Stomach (tissue), 8 donors: ENCODE measurements at regions not wholly inside any gene's neighbourhood (a gene's known extent, or its start where the extent isn't known, plus 50 kb on each side); places are given as distances from the start of the nearest gene placed in this dataset.

Experiments
- DNase-seq, 2 donors: peaks; one replicate each; pipeline versions ENCODE4 v3.0.0 to v3.0.0-alpha.2; 2013 to 2019
- H3K27ac ChIP-seq, 5 donors: fragments of 200-600 bp in 4 of 5; sonication (generic) in 4 of 5; one replicate each; pipeline ENCODE4 v1.5.1; 2013 to 2019; ENCODE audit warnings: mild to moderate bottlenecking in 1 of 5, moderate library complexity in 1 of 5
- H3K27me3 ChIP-seq, 3 donors: fragments of 200-600 bp; sonication (generic); one replicate each; pipeline ENCODE4 v1.5.1; 2017 to 2019; ENCODE audit warnings: mixed run types in 1 of 3
- H3K36me3 ChIP-seq, 4 donors: fragments of 200-600 bp; sonication (generic); 1 replicate in 3 of 4; 2 replicates in 1 of 4; pipeline ENCODE4 v1.5.1; 2016 to 2019
- H3K4me1 ChIP-seq, 4 donors: fragments of 200-600 bp; sonication (generic); one replicate each; pipeline ENCODE4 v1.5.1; 2016 to 2019
- H3K4me3 ChIP-seq, 4 donors: fragments of 200-600 bp; sonication (generic) in 3 of 4; one replicate each; pipeline ENCODE4 v1.5.1; 2016 to 2019; ENCODE audit warnings: mild to moderate bottlenecking in 1 of 4
- H3K9me3 ChIP-seq, 4 donors: fragments of 200-600 bp; sonication (generic); one replicate each; pipeline ENCODE4 v1.5.1; 2016 to 2019
- EP300 ChIP-seq: sonication (generic); formaldehyde crosslinking; IDR thresholded peaks from one replicate; pipeline ENCODE4 v1.6.1; 2017; ENCODE audit warnings: antibody characterized with exemption
- POLR2A ChIP-seq, 4 donors: fragments of 450-650 bp; IDR thresholded peaks; one replicate each; pipeline ENCODE4 v1.6.1; 2016; ENCODE audit warnings: antibody characterized with exemption in 4 of 4, control low read depth in 2 of 4, mild to moderate bottlenecking in 1 of 4, moderate library complexity in 1 of 4
- POLR2AphosphoS5 ChIP-seq, 3 donors: sonication (generic); formaldehyde crosslinking; IDR thresholded peaks; one replicate each; pipeline ENCODE4 v1.6.1; 2016; ENCODE audit warnings: antibody characterized with exemption in 3 of 3
- WGBS, 5 donors: extraction: QIAGEN DNeasy Blood & Tissue Kit in 3 of 5; methylation state at CpG; one replicate each; pipeline versions ENCODE4 v1.1.5 to v1.1.7; 2013 to 2018; 5-methylcytosine and 5-hydroxymethylcytosine counted together
- intact Hi-C: fragments of 100-400 bp; cut with DNase I; formaldehyde crosslinking; loops from one replicate; pipeline ENCODE4 v1.15.1; 2023; ENCODE audit warnings: low total_unique reads
- TF ChIP-seq, protein P1 (sequence below), 7 experiments: fragments of 450-650 bp in 4 of 7; fragments of 200-600 bp in 3 of 7; sonication (generic) in 3 of 7; IDR thresholded peaks; one replicate each; pipeline ENCODE4 v1.5.1; 2016 to 2019; ENCODE audit warnings: antibody characterized with exemption in 7 of 7, control low read depth in 2 of 7, mild to moderate bottlenecking in 1 of 7
- donor health status: healthy with polysubstance abuse.
- donor health status: Bipolar disorder and iron deficiency.
- donor health status: healthy.

GRCh38 chr1:147811273-147811672 is 50.9 kb upstream of the GJA5 start:
- H3K36me3 ChIP-seq = no peaks in the 10 kb centered on the region
- no peaks in the 10 kb centered on the region for H3K4me1 ChIP-seq
- H3K27me3 ChIP-seq = peaks cover 0 to 5% (median 0%) of the 10 kb centered on the region in 3 donors
- no peak overlapping the region for H3K27ac ChIP-seq
- no peak overlapping the region for H3K4me3 ChIP-seq
- H3K9me3 ChIP-seq = no peaks in the 10 kb centered on the region
- WGBS, 5 donors = 70 to 88% (median 79%) methylated on average over 5 of the region's 5 CpGs
- intact Hi-C loops = no loop called here
- TF ChIP-seq EP300 (no peak), POLR2AphosphoS5 (IDR thresholded peaks at IDR 0.05) (no peak), POLR2A (IDR thresholded peaks at IDR 0.05) (no peak)
- TF ChIP-seq, protein P1, sequence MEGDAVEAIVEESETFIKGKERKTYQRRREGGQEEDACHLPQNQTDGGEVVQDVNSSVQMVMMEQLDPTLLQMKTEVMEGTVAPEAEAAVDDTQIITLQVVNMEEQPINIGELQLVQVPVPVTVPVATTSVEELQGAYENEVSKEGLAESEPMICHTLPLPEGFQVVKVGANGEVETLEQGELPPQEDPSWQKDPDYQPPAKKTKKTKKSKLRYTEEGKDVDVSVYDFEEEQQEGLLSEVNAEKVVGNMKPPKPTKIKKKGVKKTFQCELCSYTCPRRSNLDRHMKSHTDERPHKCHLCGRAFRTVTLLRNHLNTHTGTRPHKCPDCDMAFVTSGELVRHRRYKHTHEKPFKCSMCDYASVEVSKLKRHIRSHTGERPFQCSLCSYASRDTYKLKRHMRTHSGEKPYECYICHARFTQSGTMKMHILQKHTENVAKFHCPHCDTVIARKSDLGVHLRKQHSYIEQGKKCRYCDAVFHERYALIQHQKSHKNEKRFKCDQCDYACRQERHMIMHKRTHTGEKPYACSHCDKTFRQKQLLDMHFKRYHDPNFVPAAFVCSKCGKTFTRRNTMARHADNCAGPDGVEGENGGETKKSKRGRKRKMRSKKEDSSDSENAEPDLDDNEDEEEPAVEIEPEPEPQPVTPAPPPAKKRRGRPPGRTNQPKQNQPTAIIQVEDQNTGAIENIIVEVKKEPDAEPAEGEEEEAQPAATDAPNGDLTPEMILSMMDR (IDR thresholded peaks at IDR 0.05) = no peak
- DNase-seq = no peak

DNA sequence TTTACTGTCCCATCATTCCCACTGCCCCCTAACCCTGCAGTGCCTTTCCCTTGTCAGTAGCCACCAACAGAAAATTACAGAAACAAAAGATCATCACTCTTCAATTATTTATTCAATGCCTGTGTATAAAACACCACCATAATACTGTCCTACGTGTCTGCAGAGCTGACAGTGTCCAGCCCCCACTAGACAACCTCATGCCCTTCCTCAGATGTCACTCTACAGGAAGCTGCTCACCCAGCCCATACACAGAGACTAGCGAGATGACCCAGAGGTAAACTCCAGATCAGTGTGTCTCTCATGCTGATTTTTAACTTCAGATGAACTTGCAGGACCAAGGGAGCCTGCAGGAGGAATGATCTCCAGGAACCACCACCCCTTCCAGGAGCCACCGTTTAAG is 51.3 kb upstream of the GJA5 start:
- no peaks in the 10 kb centered on the region for H3K4me1 ChIP-seq
- WGBS, 5 donors = 45 to 68% (median 65%) methylated on average over 3 of the region's 3 CpGs

DNA sequence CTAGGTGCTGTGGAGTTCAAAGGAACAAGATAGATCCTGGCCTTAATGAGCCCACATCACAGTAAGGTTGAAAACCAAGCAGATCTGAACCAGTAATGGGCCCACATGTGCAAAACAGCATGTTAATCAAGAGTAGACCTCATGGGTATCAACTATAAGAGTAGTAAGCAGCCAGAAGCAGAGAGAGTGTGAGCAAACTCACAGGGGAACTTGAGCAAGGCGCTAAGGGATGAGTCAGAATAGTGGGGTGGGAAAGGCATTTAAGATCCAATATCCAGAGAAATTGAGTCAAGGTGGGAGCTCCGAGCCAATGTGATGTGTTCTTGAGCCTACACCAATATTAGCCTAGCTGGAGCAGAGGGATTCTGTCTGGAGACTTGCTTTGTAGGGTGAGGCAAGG is 52.4 kb upstream of the GJA5 start:
- no peak for DNase-seq
- H3K36me3 ChIP-seq = no peaks in the 10 kb centered on the region
- no peaks in the 10 kb centered on the region for H3K9me3 ChIP-seq
- no peak overlapping the region for H3K4me3 ChIP-seq
- intact Hi-C loops = no loop called here
- H3K4me1 ChIP-seq = no peaks in the 10 kb centered on the region
- peaks cover 0 to 5% (median 0%) of the 10 kb centered on the region in 3 donors for H3K27me3 ChIP-seq
- no peak overlapping the region for H3K27ac ChIP-seq
- 68 to 91% (median 79%) methylated on average over 2 of the region's 2 CpGs for WGBS, 5 donors
- TF ChIP-seq POLR2AphosphoS5 (IDR thresholded peaks at IDR 0.05) = no peak

More for the DNA sequence above, 51.3 kb upstream of the GJA5 start:
- H3K4me3 ChIP-seq = no peak overlapping the region
- TF ChIP-seq, protein P1 (IDR thresholded peaks at IDR 0.05) = no peak
- TF ChIP-seq POLR2A (IDR thresholded peaks at IDR 0.05) (no peak), POLR2AphosphoS5 (IDR thresholded peaks at IDR 0.05) (no peak), EP300 (no peak)
- no peak for DNase-seq
- intact Hi-C loops = no loop called here
- H3K9me3 ChIP-seq = no peaks in the 10 kb centered on the region
- H3K27me3 ChIP-seq = peaks cover 0 to 5% (median 0%) of the 10 kb centered on the region in 3 donors
- no peaks in the 10 kb centered on the region for H3K36me3 ChIP-seq
- no peak overlapping the region for H3K27ac ChIP-seq

- intact Hi-C loops = no loop called here
- TF ChIP-seq POLR2AphosphoS5 (IDR thresholded peaks at IDR 0.05) = no peak
- TF ChIP-seq, protein P1 (IDR thresholded peaks at IDR 0.05) = no peak
- TF ChIP-seq EP300 = no peak
- no peak for TF ChIP-seq POLR2A (IDR thresholded peaks at IDR 0.05)
Observed at GRCh38 chr1:147815503-147815902, 55.1 kb upstream of the GJA5 start.

GRCh38 chr1:147820761-147821297 is 60.4 kb upstream of the GJA5 start:
- no peak overlapping the region for H3K27ac ChIP-seq
- TF ChIP-seq POLR2A (IDR thresholded peaks at IDR 0.05) = no peak
- TF ChIP-seq POLR2AphosphoS5 (IDR thresholded peaks at IDR 0.05) = no peak
- TF ChIP-seq EP300 = no peak
- TF ChIP-seq, protein P1 (IDR thresholded peaks at IDR 0.05) = no peak

More at GRCh38 chr1:147815503-147815902, 55.1 kb upstream of the GJA5 start:
- Histone ChIP-seq H3K4me3 (no peak overlapping the region), H3K27ac (no peak overlapping the region), H3K27me3 (peaks cover 0 to 5% (median 0%) of the 10 kb centered on the region in 3 donors), H3K9me3 (no peaks in the 10 kb centered on the region), H3K36me3 (no peaks in the 10 kb centered on the region), H3K4me1 (no peaks in the 10 kb centered on the region)
- 80 to 100% (median 84%) methylated on average over 2 of the region's 2 CpGs for WGBS, 5 donors
- no peak for DNase-seq

More at GRCh38 chr1:147820761-147821297, 60.4 kb upstream of the GJA5 start:
- intact Hi-C loops = no loop called here
- no peaks in the 10 kb centered on the region for H3K27me3 ChIP-seq
- H3K36me3 ChIP-seq = no peaks in the 10 kb centered on the region
- H3K9me3 ChIP-seq = no peaks in the 10 kb centered on the region
- no peak for DNase-seq
- H3K4me1 ChIP-seq = no peaks in the 10 kb centered on the region
- no peak overlapping the region for H3K4me3 ChIP-seq
- WGBS, 5 donors = 46 to 64% (median 57%) methylated on average over 4 of the region's 4 CpGs
